OCI-LY7 (cell line): ENCODE measurements at regions not wholly inside any gene's neighbourhood (a gene's known extent, or its start where the extent isn't known, plus 50 kb on each side); places are given as distances from the start of the nearest gene placed in this dataset.

Experiments
- CTCF ChIP-seq: fragments of 200-600 bp; sonication (generic); conservative IDR thresholded peaks from 2 replicates; pipeline ENCODE4 v1.5.1; 2014; ENCODE audit warnings: mild to moderate bottlenecking, antibody characterized with exemption, low read length, moderate library complexity, mixed read lengths
- EZH2phosphoT487 ChIP-seq: fragments of 200-600 bp; sonication (generic); IDR thresholded peaks from 2 replicates; pipeline ENCODE4 v1.6.1; 2018; ENCODE audit warnings: low read depth, borderline replicate concordance, mild to moderate bottlenecking, mixed run types, antibody characterized with exemption, low read length, moderate library complexity, mixed read lengths

GRCh38 chr3:147744967-147745366 lies 335.8 kb downstream of the ZIC1 start:
- no peak for TF ChIP-seq CTCF
- no peak for TF ChIP-seq EZH2phosphoT487
